Endothelial cell of umbilical vein (primary cell): ENCODE measurements at regions not wholly inside any gene's neighbourhood (a gene's known extent, or its start where the extent isn't known, plus 50 kb on each side); places are given as distances from the start of the nearest gene placed in this dataset.

Experiments used
- BruUV-seq: library from RNA; stranded (reverse); fragments of 400-500 nt; replicated peaks from 2 replicates; lab custom pipeline; 2021; lab: Mats Ljungman, UMichigan
- CTCF ChIA-PET: fragments of 300-600, 350-600 bp; sonication (Branson Sonifier 250); formaldehyde crosslinking; loops from one replicate; lab custom pipeline; 2021; ENCODE audit warnings: antibody characterized with exemption, inconsistent platforms; lab: Charles Lee
- POLR2A ChIA-PET: fragments of 300-600, 350-600 bp; sonication (Branson Sonifier 250); formaldehyde crosslinking; loops from one replicate; lab custom pipeline; 2021; ENCODE audit warnings: antibody characterized with exemption, inconsistent platforms; lab: Charles Lee
- DNase-seq: peaks from one replicate; pipeline ENCODE4 v3.0.0-alpha.2; 2011; ENCODE audit warnings: low read depth, low spot score
- FAIRE-seq: peaks from 2 replicates; lab custom pipeline; 2011; peaks lifted over from hg19 to GRCh38; lab: Jason Lieb, UNC
- H2AFZ ChIP-seq: 2 replicates; pipeline ENCODE4 v1.6.0; 2012; ENCODE audit warnings: low read depth, low read length, control low read depth, inconsistent platforms
- H3K27ac ChIP-seq: 2 replicates; pipeline ENCODE4 v1.5.1; 2011; ENCODE audit warnings: low read depth, mild to moderate bottlenecking, control low read depth, low read length, moderate library complexity; ENCODE audit not compliant: insufficient read depth
- H3K27me3 ChIP-seq, 2 experiments: 2 replicates each; pipeline versions ENCODE4 v1.6.0 to v1.6.1; 2011; ENCODE audit warnings: low read length in 2 of 2, mixed read lengths in 1 of 2; ENCODE audit not compliant: control insufficient read depth in 2 of 2, insufficient read depth in 2 of 2
- H3K36me3 ChIP-seq, 2 experiments: 2 replicates in 1 of 2; 3 replicates in 1 of 2; pipeline ENCODE4 v1.5.1; 2011; ENCODE audit warnings: low read length in 2 of 2, mild to moderate bottlenecking in 1 of 2, moderate library complexity in 1 of 2; ENCODE audit not compliant: control insufficient read depth in 2 of 2, insufficient read depth in 2 of 2; ENCODE audit errors: extremely low read depth in 1 of 2
- H3K4me1 ChIP-seq: 3 replicates; pipeline ENCODE4 v1.5.1; 2011; ENCODE audit warnings: mild to moderate bottlenecking, low read length; ENCODE audit not compliant: control insufficient read depth, insufficient read depth; ENCODE audit errors: extremely low read depth
- H3K4me2 ChIP-seq: 2 replicates; pipeline ENCODE4 v1.6.1; 2011; ENCODE audit warnings: low read length, control low read depth, mixed read lengths; ENCODE audit not compliant: insufficient read depth
- H3K4me3 ChIP-seq, 3 experiments: fragments of 200-600 bp in 1 of 3; sonication (generic), shearing (Covaris generic) in 1 of 3; replicated peaks in 1 of 3; 2 replicates each; pipeline ENCODE4 v1.5.1; 2011 to 2016; ENCODE audit warnings: control low read depth in 3 of 3, low read length in 3 of 3, mild to moderate bottlenecking in 2 of 3, inconsistent platforms in 1 of 3, low read depth in 1 of 3, moderate library complexity in 1 of 3; ENCODE audit not compliant: insufficient read depth in 1 of 3
- H3K79me2 ChIP-seq: 2 replicates; pipeline ENCODE4 v1.6.0; 2012; ENCODE audit warnings: low read length, inconsistent platforms; ENCODE audit not compliant: control insufficient read depth, insufficient read depth
- H3K9ac ChIP-seq: replicated peaks from 2 replicates; pipeline ENCODE3; 2011; ENCODE audit warnings: low read length, control low read depth; ENCODE audit not compliant: insufficient read depth; ENCODE audit errors: extremely low read depth
- H3K9me1 ChIP-seq: replicated peaks from 3 replicates; pipeline ENCODE4 v1.6.0; 2011; ENCODE audit warnings: mild to moderate bottlenecking, low read length; ENCODE audit not compliant: control insufficient read depth, insufficient read depth; ENCODE audit errors: extremely low read depth
- H3K9me3 ChIP-seq: replicated peaks from 2 replicates; pipeline ENCODE4 v1.5.1; 2012; ENCODE audit warnings: low read length, inconsistent platforms; ENCODE audit not compliant: control insufficient read depth, insufficient read depth
- H4K20me1 ChIP-seq: replicated peaks from 2 replicates; pipeline ENCODE3; 2011; ENCODE audit warnings: mild to moderate bottlenecking, low read length; ENCODE audit not compliant: control insufficient read depth, insufficient read depth; ENCODE audit errors: extremely low read depth
- EZH2 ChIP-seq: IDR thresholded peaks from 2 replicates; pipeline ENCODE4 v1.6.1; 2012; ENCODE audit warnings: borderline replicate concordance, low read depth, mild to moderate bottlenecking, moderate library complexity, low read length, inconsistent platforms; ENCODE audit not compliant: severe bottlenecking
- FOS ChIP-seq: IDR thresholded peaks from 2 replicates; pipeline ENCODE4 v1.6.1; 2011; ENCODE audit warnings: mild to moderate bottlenecking, low read length, moderate library complexity, borderline replicate concordance; ENCODE audit not compliant: insufficient read depth
- GATA2 ChIP-seq: IDR thresholded peaks from 2 replicates; pipeline ENCODE4 v1.7.0; 2011; ENCODE audit warnings: low read depth, mild to moderate bottlenecking, moderate library complexity, mixed read lengths, low read length; ENCODE audit not compliant: insufficient read length, insufficient read depth
- JUN ChIP-seq: IDR thresholded peaks from 2 replicates; pipeline ENCODE4 v1.6.1; 2011; ENCODE audit warnings: borderline replicate concordance, low read depth; ENCODE audit not compliant: insufficient read length, insufficient read depth
- MYC ChIP-seq: IDR thresholded peaks from one replicate; pipeline ENCODE4 v1.6.1; 2011; ENCODE audit warnings: mild to moderate bottlenecking, low read depth, low read length
- POLR2A ChIP-seq: IDR thresholded peaks from 2 replicates; pipeline ENCODE4 v1.6.1; 2012; ENCODE audit warnings: low read depth, mild to moderate bottlenecking, control low read depth, low read length
- POLR2AphosphoS5 ChIP-seq: IDR thresholded peaks from 2 replicates; pipeline ENCODE4 v1.6.1; 2012; ENCODE audit warnings: low read depth, mild to moderate bottlenecking, control low read depth, low read length, moderate library complexity; ENCODE audit not compliant: insufficient read depth
- dilution Hi-C: fragments of 300-500 bp; cut with MboI; formaldehyde crosslinking; loops from one replicate; pipeline ENCODE4 v1.15.0; 2019; ENCODE audit warnings: low sequenced_read_pairs; ENCODE audit not compliant: extremely low pct_ligation_motif_present
- intact Hi-C: fragments of 100-400 bp; cut with micrococcal nuclease; formaldehyde crosslinking; loops from one replicate; pipeline ENCODE4 v1.10.0; 2022
- TF ChIP-seq, protein P1 (sequence below): IDR thresholded peaks from 2 replicates; pipeline ENCODE4 v1.6.1; 2011; ENCODE audit not compliant: insufficient read depth, insufficient read length
- TF ChIP-seq, protein P2 (sequence below), 2 donors: IDR thresholded peaks; 1 replicate in 1 of 2; 2 replicates in 1 of 2; pipeline ENCODE4 v1.5.1; 2011; ENCODE audit warnings: low read length in 2 of 2, mild to moderate bottlenecking in 2 of 2, moderate library complexity in 2 of 2, control low read depth in 1 of 2, inconsistent platforms in 1 of 2, low read depth in 1 of 2; ENCODE audit not compliant: insufficient read depth in 1 of 2; ENCODE audit errors: extremely low read depth in 1 of 2

- H3K9me3 ChIP-seq = no peaks in the 10 kb centered on the region
- H4K20me1 ChIP-seq = no peaks in the 10 kb centered on the region
- dilution Hi-C loops (no loop called here), intact Hi-C loops (loop anchor here (2.0 kb wide), 2 partner anchors 30 to 340 kb away; no protein-coding TSS in a partner anchor)
- no peaks in the 10 kb centered on the region for H3K9me1 ChIP-seq
- H3K27ac ChIP-seq = no peak overlapping the region
- POLR2A ChIA-PET = no interaction called here
- no peak for TF ChIP-seq FOS
- TF ChIP-seq, protein P1, sequence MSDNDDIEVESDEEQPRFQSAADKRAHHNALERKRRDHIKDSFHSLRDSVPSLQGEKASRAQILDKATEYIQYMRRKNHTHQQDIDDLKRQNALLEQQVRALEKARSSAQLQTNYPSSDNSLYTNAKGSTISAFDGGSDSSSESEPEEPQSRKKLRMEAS = no peak
- BruUV-seq = no TSS peak
- FAIRE-seq (no peak), DNase-seq (no peak)
- H3K4me2 ChIP-seq = no peak overlapping the region
- H2AFZ ChIP-seq = no peak overlapping the region
- H3K36me3 ChIP-seq = no peaks in the 10 kb centered on the region
- no peaks in the 10 kb centered on the region for H3K79me2 ChIP-seq
- H3K9ac ChIP-seq = no peak overlapping the region
- no peak overlapping the region for H3K4me3 ChIP-seq
- H3K4me1 ChIP-seq = no peaks in the 10 kb centered on the region
- CTCF ChIA-PET = interaction anchor here (0.9 to 3.3 kb wide), 25 partner anchors 8 to 442 kb away, joined by 3 to 37 read pairs (median 8); partner anchors contain the start of gene CIBAR2
- no peaks in the 10 kb centered on the region for H3K27me3 ChIP-seq
These were observed 162.2 kb upstream of the CIBAR2 start for GRCh38 chr16:85274501-85274900.

DNA sequence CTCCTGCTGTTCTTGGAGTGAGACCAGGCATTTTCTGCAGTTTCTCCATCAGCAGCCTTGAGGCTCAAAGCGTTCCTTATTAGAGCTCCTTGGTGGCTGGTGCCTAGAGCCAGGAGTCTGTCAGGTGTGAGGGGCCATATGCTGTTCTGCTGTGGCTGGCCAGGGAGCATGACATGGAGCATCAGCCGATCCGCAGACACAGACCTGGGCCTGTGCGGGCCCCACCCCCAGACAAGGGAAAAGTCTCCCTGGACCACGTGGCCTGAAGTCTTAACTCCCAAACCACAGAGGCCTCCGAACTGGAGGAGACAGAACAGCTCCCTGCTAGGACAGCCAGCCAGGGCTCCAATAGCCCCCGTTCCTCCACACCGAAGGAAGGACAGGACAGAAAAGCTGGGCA lies 162.7 kb upstream of the CIBAR2 start:
- no peaks in the 10 kb centered on the region for H3K27me3 ChIP-seq
- no peak overlapping the region for H3K4me3 ChIP-seq
- FAIRE-seq (no peak), DNase-seq (no peak)
- intact Hi-C loops = loop anchor here (1.0 to 2.0 kb wide), 3 partner anchors 30 to 340 kb away; no protein-coding TSS in a partner anchor
- H3K4me2 ChIP-seq = no peak overlapping the region
- no peak overlapping the region for H3K27ac ChIP-seq
- no peaks in the 10 kb centered on the region for H4K20me1 ChIP-seq
- no peaks in the 10 kb centered on the region for H3K79me2 ChIP-seq
- no peak overlapping the region for H2AFZ ChIP-seq
- TF ChIP-seq MYC = no peak
- TF ChIP-seq GATA2 = no peak
- no peak for TF ChIP-seq EZH2
- TF ChIP-seq POLR2AphosphoS5 = no peak
- TF ChIP-seq, protein P1 = no peak
- TF ChIP-seq JUN = no peak
- TF ChIP-seq FOS = no peak
- TF ChIP-seq, protein P2, sequence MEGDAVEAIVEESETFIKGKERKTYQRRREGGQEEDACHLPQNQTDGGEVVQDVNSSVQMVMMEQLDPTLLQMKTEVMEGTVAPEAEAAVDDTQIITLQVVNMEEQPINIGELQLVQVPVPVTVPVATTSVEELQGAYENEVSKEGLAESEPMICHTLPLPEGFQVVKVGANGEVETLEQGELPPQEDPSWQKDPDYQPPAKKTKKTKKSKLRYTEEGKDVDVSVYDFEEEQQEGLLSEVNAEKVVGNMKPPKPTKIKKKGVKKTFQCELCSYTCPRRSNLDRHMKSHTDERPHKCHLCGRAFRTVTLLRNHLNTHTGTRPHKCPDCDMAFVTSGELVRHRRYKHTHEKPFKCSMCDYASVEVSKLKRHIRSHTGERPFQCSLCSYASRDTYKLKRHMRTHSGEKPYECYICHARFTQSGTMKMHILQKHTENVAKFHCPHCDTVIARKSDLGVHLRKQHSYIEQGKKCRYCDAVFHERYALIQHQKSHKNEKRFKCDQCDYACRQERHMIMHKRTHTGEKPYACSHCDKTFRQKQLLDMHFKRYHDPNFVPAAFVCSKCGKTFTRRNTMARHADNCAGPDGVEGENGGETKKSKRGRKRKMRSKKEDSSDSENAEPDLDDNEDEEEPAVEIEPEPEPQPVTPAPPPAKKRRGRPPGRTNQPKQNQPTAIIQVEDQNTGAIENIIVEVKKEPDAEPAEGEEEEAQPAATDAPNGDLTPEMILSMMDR (IDR thresholded peaks at IDR 0.05; ENCODE audit: extremely low read depth in 1 of 2, insufficient read depth in 1 of 2, low read depth in 1 of 2, low read length in 2 of 2) = no peak
- no peak for TF ChIP-seq POLR2A
- H3K9ac ChIP-seq = no peak overlapping the region
- H3K4me1 ChIP-seq = no peaks in the 10 kb centered on the region
- no TSS peak for BruUV-seq
- no peaks in the 10 kb centered on the region for H3K9me3 ChIP-seq
- H3K9me1 ChIP-seq = no peaks in the 10 kb centered on the region
- dilution Hi-C loops = no loop called here
- H3K36me3 ChIP-seq = no peaks in the 10 kb centered on the region
- POLR2A ChIA-PET = no interaction called here
- CTCF ChIA-PET = interaction anchor here (0.9 to 3.3 kb wide), 26 partner anchors 9 to 442 kb away, joined by 3 to 37 read pairs (median 8); partner anchors contain the start of gene CIBAR2
